Stimulated activated CD4-positive, alpha-beta T cell treated with anti-CD3 and anti-CD28 coated beads, Interleukin-12 subunit alpha, Interleukin-12 subunit beta, amount 100 ng/mL, for 24 hours (primary cell): ENCODE measurements at regions not wholly inside any gene's neighbourhood (a gene's known extent, or its start where the extent isn't known, plus 50 kb on each side); places are given as distances from the start of the nearest gene placed in this dataset.

Experiments
- DNase-seq, 2 experiments: peaks; one replicate each; pipeline ENCODE4 v3.0.0-alpha.2; 2020; ENCODE audit warnings: low read depth in 2 of 2

DNA sequence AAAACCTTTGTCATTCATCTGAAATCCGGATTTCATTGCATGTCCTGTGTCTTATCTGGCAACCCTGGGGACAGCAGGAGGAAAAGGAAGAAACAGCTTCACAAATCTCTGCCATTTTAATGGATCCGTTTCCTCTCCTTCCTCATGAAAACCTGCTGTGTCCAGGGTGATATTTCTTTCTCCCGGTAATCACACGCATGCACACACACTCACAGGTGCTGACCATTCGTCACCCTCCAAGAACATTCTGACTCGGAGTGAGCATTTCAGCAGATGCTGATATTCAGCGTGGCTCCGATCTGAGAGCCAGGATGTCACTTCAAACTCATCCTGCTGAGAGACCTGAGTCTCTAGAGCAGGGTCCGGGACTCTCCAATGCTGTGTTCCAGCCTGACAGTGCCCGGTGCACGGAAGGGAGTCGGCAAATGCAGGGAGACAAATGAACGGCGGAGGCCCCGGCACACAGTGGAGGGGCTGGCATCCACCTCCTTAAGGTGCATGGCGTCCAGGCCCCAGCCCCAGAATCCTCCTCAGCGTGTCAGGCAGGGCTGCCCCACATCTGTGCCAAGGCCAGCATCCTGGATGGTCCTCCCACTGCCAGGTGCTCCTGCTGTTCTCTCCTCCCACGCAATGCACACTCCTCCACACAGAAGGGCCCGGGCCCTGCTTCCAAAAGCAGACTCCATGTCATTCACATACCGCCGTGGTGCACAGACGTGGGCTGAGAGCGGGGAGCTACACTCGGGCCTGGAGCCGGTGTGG is 70.7 kb downstream of the RBFOX3 start:
- DNase-seq: no peak

DNA sequence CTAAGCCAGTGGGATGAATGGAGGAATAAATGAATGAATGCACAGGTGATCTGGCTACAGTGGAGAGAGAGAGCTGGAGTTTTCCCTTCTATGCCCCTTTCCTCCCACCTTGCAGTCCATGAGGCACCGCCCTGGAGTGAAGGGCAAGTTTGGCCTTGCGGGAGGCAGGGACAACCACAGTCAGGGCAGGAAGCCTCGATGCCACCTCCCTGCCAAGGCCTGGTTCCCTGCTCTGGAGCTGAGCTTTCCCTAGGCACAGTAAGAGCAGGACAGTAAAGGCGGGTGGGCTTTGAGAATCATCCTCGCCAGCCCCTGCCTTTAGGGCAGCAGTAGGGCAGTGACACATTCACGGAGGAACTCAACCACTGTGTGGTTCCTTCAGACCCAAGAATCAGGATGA is 72.6 kb downstream of the RBFOX3 start:
- DNase-seq: no peak

DNA sequence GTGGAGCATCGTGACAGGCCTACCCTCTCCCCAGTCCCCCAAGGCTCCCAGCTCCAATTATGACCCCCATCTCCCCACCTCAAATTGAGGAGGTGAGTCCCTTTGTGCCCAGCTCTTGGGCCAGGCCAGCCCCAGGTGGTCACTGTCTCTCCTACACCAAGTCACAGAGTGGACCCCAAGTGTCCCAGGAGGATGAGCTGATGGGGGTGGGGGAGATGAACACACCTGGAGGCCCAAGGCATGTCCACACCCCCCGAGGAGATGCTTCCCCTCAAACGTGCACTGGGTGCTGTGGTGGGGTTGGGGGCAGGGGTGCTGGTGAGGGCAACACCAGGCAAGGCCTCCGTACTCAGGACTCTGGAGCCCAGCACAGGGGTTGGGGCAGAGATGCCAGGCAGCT is 73.2 kb downstream of the RBFOX3 start:
- DNase-seq: no peak

DNA sequence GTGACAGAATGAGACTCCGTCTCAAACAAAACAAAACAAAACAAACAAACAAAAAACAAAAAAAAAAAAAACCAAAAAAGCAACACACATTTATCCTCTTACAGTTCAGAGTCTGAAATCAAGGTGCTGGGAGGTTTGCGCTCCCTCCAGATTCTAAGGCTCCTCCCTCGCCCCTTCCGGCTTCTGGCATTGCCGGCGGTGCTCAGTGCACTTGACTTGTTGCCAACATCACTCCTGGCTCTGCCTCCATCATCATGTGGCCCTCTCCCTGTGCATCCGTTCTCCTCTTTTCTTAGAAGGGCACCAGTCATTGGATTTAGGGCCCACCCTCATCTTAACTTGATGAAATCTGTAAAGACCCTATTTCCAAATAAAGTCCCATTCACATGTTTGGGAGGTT is 73.8 kb downstream of the RBFOX3 start:
- DNase-seq: no peak

DNA sequence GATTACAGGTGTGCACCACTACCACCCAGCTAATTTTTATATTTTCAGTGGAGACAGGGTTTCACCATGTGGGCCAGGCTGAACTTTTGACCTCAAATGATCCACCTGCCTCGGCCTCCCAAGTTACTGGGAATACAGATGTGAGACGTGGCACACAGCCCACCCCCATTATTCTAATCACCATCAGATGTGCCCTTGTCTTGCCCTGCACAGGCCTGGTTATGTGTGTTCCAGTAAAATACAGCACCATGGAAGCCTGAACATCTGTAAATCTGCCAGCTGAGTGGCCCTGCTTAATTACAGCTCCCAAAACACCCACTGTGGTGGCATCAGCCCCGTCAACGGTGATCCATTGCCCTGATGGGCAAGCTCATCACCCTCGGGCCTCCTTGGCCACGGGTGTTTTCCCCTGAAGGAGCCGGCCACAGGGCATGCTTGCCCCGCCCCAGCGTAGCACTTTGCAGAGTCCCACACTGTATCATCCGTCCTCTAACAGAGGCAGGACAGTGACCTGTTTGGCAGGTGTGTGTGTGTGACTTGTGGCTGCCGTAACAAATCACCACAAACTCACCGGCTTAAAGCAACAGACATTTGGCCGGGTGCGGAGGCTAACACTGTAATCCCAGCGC is 74.5 kb downstream of the RBFOX3 start:
- no peak for DNase-seq

DNA sequence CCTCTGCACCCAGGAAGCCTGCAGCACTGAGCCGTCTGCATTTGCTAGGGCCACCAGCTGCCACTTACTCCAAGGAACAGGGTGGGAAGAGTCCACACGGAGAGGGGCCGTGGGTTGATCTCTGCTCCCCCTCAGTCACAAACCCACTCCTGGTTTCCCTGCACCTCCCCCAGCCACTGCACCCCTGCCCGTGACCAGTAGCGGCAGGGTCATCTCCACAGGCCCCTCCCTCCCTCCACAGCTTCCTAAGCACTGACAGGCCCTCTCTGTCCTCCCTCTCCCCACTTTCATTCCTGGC is 75.2 kb downstream of the RBFOX3 start:
- DNase-seq: no peak

DNA sequence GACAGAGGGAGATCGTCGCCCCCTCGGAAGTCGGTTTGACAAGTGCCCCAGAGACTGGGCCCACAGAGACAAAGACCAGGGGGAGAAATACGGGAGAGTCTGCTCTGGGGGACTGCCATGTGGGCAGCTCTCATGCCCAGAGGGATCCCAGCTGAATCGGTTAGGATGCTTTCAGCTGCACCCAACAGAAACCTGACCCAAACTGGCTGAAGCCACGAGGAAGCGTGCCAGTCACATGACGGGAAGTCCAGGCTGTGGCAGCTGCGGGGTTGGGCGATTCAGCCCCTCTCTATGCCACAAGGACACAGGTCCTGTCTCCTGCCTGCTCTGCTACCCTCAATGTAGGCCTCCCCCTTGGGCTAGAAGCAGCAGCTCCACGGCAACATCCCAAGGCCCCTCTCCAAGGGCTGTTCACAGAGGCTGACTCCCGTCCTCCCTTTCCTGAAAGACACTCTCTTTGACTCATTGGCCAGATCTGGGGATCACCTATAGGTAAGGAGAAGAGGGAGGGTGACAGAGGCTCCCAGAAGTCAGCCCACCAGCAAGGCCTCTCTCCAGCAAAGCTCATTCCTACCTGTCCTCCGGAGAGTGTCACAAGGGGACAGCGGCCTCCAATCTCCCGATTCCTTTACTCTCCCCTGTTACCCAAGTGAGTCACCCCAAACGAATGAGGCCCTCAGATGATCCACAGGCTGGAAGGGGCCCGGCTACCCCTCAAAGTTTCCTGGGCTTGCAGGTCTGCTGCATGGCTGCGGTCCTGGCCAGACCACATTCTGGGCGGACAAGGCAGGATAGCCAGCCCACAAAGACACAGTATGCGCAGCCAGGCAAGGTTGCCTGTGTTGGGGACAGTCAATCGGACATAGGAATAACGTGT is 75.8 kb downstream of the RBFOX3 start:
- DNase-seq: no peak

DNA sequence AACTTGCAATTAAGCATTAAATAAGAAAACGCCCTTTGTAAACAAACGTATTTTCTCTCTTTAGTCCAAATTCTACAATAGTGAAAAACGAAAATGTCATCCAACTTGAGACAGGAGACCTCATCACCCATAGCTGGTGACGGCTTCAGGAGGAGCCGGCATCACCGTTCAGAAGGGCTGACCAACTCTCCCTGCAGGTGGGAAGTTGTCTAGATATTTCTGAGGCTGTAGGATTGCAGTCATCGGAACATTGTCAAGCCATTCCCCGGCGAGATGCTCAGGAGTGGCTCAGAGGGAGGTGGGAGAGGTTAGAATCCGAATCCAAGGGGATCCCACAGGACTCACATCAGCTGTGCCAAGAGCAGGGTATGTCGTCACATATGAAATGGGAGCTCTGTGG is 76.7 kb downstream of the RBFOX3 start:
- no peak for DNase-seq

DNA sequence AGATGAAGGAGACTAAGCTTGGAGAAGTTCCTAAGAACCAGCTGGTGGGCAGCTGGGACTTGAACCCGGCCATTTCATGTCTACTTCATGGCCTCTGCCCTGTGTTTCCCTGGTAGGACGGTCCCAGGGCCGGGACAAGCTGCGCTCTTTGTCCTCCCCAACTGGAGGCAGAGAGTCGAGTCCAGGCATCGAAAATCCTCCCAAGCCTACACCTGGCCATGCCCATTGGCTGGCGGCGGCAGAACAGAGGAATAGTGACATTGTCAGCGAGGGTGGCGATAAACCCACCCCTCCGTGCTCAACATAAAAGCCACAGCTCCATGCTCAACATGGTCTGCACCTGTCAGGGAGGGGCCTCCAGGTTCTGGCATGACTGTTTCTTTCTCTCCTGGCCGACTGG is 77.7 kb downstream of the RBFOX3 start:
- no peak for DNase-seq

DNA sequence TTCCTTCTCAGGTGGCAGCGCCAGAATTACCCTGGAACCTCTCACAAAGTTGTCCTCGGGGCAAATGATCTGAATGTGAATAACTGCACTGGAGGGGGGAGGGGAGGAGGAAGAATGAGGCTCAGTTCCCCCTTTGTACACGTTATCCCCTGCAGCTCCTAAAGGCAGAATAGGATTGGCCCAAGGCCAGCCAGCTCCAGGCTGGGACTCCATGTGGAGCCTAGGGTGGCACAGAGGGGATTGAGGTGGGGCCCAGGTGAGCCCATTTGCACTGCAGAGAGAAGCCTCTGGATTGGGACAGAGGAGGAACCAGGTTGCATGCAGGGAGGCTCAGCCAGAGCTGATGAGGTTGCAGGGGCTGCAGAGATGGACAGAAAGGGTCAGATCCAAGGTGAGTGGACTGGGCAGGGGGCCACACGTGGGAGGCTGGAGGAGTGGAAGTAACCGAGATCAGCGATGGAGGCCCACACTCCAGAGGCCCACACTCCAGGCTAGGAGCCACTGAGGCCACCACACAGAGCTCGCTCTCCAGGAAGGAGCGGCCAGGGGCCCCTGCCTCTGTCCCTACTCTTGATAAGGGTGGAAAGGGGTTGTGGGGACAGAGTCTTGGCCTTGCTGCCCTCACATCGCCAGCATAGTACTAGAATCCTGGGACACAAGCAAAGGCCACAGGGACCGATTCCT is 78.6 kb downstream of the RBFOX3 start:
- no peak for DNase-seq

DNA sequence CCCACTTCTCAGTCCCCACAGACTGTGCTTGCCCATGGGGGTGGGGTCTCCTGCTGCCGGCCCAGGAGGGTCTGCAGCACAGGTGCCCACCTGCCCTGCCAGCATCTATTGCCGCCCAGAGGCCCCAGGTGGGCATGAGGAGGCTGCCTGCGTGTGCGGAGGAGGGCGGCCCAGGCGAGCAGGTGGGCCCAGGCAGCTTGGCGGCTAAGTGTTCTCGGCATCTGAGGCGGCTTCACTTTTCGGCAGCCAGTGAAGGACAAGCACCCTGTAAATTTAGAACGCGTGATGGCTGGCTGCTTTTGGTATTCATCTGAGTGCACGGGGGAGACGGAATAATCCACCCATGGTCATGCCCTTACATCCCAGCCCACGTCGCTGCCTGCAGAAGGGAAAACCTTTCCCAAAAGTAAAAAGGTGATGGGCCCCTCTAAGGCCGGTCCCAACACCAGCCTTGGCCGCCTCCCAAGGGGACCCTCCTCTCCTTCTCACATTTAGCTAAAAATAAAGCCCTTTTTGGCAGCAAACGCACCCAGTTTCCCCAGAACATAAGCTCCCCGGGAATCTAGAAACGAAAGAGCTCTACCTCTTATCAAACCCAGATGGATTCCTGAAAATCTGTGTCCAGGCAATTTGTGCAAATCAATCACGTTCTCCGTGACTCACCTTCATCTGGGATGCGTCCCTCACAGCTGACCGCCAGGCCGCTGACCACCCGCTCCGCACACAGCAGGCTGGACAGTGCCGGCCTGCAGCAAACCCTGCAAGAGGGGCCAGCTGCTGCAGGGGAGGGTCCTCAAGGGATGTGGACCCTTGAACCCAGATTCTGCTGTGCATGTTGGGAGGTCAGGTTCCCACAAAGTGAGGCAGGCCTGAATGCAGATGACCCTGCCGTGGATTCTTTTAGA is 79.4 kb downstream of the RBFOX3 start:
- DNase-seq: no peak

DNA sequence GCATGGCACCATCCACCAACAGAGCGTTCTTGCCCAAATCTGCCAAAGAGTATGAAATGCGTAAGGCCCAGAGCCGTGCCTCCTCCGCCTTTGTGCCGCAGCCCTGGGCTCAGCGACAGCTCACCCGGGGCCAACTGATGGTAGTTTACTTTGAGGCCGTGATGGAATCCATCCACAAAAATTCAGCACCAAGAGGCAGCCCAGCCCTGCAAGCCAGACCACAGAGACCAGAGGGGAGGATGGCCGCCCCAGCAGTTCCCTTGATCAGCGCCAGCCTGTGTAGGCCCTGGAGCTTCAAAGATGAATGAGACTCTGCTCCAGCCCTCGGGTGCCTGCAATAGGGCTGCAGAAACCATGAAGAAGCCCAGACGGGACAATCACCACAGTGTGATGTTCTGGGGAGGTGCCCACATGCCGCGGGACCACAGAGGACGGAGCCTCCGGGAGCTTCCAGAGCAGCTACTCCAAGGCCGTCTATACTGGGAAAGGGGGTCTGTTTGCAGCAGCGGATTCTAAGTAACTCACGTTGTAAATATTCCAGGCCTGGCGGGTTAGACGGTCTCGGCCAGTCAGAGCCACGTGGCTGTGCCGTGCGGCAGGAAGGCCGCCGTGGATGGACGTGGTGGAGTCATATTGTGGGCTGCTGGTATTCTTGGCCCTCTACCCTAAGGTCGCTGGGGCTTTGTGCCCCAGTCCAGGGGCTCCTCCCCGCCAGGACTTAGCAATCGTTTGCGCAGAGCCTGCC is 80.3 kb downstream of the RBFOX3 start:
- DNase-seq: no peak

DNA sequence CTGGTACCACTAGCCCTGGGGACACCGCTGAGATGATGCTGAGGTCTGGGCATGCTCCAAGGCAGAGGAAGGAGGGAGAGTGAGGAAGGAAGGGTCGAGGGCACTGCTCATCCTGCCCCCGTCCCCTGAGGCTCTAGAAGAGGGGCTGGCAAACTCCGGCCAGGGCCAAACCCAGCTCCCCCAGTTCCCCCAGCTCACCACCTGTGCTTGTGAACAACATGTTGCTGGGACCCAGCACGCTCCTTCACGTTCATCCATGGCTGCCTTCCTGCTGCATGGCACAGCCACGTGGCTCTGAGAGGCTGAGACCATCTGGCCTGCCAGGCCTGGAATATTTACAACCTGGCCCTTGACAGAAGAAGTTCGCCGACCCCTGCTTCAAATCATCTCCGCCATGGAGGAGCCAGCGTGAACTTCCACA is 81.2 kb downstream of the RBFOX3 start:
- no peak for DNase-seq

DNA sequence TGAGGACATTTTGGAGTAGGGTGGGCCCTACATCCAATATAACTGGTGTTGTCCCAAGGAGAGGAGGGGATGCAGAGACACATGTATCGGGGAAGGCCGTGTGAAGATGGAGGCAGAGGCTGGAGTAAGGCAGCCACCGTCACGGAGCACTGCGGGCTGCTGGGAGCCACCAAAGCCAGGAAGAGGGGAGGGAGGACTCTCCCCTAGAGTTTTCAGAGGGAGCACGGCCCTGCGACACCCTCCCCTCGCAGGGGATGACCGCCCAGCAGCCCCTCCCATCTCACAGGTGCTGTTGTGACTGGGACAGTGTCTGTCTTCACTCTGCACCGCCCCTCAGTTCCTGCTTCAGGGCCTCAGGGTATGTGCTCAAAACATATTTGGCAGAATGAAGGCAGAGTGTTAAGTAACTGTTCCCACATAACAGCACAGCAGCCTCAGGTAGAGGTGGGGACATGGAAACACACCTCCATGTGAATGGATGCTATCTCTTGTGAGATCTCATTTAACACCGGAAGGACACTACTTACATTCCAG is 82.2 kb downstream of the RBFOX3 start:
- no peak for DNase-seq

DNA sequence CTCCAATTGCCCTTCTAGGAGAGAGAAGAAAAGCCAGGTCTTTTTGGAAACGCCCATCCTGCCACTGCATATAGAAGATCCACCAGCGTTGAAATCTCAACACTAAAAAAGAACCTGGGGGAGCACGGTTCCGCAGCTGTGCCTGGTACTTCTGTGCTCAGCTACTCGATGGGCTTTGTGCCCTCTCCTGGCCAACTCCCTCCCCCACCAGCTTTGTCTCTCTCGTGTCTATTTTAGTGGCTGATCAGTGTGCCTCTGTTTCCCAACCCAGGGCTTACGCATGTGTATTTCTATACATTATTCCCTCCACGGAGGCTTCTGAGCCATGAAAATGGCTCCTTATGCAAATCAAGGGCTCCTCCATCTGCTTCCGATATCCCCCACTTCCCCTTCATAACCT is 83.5 kb downstream of the RBFOX3 start:
- DNase-seq: no peak

DNA sequence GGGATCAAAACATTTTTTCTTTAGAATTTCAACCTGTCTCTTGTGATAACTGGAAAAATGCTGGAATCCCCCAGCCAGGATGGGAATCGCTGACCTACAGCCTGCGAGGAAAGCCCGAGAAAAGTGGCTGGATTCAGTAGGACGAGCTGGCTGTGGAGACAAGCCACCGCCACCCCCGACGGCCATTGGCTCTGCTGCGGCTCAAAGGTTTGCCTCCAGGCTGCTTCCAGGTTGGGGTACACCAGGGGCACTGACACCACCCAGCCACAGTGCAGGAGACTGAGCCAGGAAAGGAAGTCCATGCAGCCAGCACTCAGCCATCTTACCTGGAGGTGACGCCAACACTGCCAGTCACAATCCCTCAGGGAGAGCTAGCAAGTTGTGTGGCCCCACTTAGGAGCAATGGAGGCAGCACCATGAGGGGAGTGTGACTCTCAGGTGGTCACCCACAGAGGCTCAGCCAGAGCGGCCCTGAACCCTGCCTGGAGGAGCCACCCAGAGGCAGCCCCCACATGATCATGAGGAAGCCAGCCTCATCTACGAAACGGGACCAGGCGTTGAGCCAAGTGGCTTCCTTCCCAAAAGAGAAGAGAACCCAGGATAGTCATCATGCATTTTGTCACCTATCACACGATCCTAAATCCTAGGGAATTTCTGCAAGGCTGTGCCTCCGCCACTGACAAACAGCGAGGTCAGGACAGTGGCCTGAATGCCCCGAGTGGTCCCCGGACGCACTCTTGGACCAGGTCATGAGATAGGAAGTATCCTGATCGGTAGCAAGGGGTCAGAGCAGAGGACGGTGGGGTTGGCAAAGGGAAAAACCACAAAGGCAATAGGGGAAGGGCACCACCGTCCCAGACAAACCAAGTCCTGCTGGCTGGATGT is 84.8 kb downstream of the RBFOX3 start:
- DNase-seq: no peak

DNA sequence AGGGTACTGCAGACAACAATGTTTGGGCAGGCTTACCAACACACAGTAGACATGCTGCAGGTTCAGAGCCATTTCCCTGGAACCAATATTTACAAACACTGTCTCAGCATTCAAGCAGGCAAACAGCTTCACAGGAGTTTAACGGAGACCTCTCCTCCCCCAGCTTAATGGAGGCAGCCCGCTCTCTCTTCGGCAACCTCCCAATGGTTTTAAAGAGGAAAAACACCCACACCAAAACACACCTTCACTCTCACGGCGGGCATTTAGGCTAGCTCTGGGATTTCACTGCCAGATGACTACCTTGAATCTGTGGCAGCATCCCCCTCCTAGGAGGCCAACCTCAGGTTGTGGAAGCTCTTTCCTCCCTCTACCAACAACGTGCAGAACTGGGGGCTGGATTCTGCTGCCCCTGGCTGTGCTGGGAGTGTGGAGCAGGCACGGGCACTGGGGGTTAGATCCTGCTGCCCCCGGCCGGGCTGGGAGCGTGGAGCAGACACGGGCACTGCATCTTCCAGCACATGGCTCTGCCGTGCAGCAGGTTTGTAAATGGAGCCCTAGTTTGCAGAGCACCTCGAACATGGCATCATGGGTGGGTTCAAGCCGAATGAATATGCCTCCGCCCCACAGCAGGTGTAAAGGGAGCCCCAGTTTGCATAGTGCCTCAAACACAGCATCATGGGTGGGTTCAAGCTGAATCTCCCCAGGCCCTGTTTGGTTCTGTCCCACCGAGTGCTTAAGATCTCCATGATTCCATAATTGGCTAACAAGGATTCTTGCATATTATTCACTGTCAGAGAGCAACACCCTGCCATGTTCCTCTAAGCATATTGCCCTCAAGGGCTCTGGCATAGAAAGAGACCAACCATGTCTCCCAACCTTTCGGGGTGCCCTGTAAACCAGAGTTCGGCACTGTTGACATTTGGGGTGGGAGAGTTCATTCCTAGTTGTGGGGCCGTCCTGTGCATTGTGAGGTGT is 86.4 kb downstream of the RBFOX3 start:
- DNase-seq: no peak

DNA sequence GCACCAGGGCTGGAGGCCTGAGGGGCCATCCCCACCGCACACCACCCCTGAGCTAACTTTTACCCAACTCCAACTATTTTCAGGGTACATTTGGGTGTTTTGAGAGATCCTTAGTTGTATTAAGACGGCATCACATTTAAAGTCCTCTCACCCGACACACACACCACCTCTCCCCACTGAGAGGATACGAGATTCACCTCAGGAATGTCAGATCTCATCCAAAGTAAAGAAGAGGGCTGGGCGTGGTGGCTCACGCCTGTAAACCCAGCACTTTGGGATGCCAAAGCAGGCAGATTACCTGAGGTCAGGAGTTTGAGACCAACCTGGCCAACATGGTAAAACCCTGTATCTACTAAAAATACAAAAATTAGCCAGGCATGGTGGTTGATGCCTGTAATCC is 88.4 kb downstream of the RBFOX3 start:
- DNase-seq: no peak
